Stomach smooth muscle (tissue), 2 donors: ENCODE measurements at regions not wholly inside any gene's neighbourhood (a gene's known extent, or its start where the extent isn't known, plus 50 kb on each side); places are given as distances from the start of the nearest gene placed in this dataset.

Experiments used
- H3K27ac ChIP-seq: one replicate; pipeline ENCODE4 v1.7.0; 2013; ENCODE audit warnings: mild to moderate bottlenecking, low read length, inconsistent platforms
- H3K27me3 ChIP-seq, 2 donors: one replicate each; pipeline ENCODE4 v1.7.0; 2013; ENCODE audit warnings: low read length in 2 of 2; ENCODE audit not compliant: insufficient read depth in 2 of 2, control insufficient read depth in 1 of 2
- H3K36me3 ChIP-seq, 2 donors: one replicate each; pipeline ENCODE4 v1.7.0; 2013; ENCODE audit warnings: low read length in 2 of 2; ENCODE audit not compliant: control insufficient read depth in 2 of 2, insufficient read depth in 2 of 2
- H3K4me1 ChIP-seq: one replicate; pipeline ENCODE4 v1.7.0; 2013; ENCODE audit warnings: low read length; ENCODE audit not compliant: control insufficient read depth, insufficient read depth
- H3K4me3 ChIP-seq, 2 donors: one replicate each; pipeline ENCODE4 v1.7.0; 2013; ENCODE audit warnings: low read length in 2 of 2
- H3K9ac ChIP-seq, 2 donors: one replicate each; pipeline ENCODE4 v1.7.0; 2013; ENCODE audit warnings: low read length in 2 of 2, mild to moderate bottlenecking in 1 of 2
- H3K9me3 ChIP-seq, 2 donors: one replicate each; pipeline ENCODE4 v1.7.0; 2013; ENCODE audit warnings: low read length in 2 of 2; ENCODE audit not compliant: control insufficient read depth in 2 of 2
- donor health status: healthy.
- donor health status: Pancreatic carcinoma.

DNA sequence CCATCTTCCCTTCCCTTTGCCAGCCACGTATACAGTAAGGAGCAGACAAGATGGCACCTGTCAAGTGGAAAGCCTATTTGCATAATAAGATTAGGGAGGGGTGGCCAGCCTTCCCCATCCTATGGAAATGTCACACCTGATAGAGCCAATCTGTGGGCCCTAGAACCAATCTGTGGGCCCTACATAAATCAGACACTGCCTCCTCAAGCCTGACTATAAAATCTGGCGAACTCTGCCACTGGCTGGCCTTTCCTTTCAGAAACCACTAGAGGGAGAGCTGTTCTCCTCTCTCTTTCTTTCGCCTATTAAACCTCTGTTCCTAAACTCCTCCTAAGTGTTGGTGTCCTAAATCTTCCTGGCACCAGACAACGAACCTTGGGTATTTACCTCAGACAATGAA, 231.5 kb upstream of the KLHL1 start:
- Histone ChIP-seq H3K9me3 (no peaks in the 10 kb centered on the region), H3K4me3 (no peak overlapping the region), H3K27ac (no peak overlapping the region), H3K9ac (no peak overlapping the region), H3K27me3 (no peaks in the 10 kb centered on the region), H3K36me3 (no peaks in the 10 kb centered on the region), H3K4me1 (no peaks in the 10 kb centered on the region)

DNA sequence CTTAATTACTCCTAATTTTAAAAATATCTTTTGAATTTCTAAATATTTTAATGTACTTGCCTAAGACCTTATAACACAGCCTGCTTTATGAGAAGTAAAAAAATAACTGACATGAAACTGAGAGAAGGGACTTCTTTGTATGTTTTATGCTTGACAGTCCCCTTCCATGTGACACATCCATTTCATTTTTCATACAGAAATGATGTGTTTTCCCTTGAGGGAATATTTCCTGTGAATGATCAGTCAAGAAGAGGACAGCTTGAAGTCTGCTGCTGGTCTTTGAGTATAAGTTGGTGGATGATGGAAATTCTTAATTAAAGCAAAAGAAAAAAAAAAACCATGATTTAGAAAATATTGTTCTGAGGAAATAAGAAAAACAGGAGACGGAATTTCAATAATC, 230.4 kb upstream of the KLHL1 start:
- Histone ChIP-seq H3K36me3 (no peaks in the 10 kb centered on the region), H3K27me3 (no peaks in the 10 kb centered on the region), H3K4me1 (no peaks in the 10 kb centered on the region), H3K27ac (no peak overlapping the region), H3K9me3 (no peaks in the 10 kb centered on the region), H3K4me3 (no peak overlapping the region), H3K9ac (no peak overlapping the region)

DNA sequence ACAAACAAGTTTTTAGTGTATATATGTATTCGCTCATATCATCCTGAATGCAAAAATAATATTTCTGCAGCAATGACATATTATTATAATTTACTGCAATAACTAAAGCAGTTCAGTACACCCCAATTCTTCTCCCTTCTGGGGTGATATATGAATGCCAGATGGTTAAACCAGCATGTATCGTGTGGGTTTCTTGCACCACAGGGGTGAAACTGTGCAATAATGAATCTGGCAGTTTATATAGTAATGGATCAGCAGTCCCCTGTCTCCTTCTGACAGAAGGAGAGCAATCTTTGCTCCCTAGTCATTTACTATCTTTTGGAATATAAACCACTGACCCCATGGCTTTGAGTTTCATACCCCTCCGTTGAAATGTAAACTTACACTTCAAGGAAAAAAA, 228.6 kb upstream of the KLHL1 start:
- no peak overlapping the region for H3K27ac ChIP-seq
- H3K4me3 ChIP-seq: no peak overlapping the region
- no peaks in the 10 kb centered on the region for H3K27me3 ChIP-seq
- H3K9me3 ChIP-seq: no peaks in the 10 kb centered on the region
- H3K36me3 ChIP-seq: no peaks in the 10 kb centered on the region
- H3K4me1 ChIP-seq: no peaks in the 10 kb centered on the region
- H3K9ac ChIP-seq: no peak overlapping the region

DNA sequence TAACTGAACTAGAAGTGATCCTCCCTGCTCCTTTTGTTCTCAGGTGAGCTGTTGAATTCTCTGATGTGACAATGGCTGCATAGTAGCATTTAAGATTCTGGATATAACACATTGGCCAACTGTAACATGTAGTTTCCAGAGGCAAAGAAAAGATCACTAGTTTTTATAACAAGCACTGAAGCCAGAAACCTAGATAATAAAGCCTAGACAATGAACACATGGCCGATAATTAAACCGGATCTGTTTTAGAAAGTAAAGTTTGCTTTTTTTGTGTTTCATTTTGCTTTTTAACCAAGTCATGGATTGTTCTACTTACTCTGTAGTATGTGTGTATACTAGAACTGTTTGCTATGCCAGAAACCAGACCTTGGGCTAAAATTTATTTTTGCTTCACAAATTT, 225.5 kb upstream of the KLHL1 start:
- Histone ChIP-seq H3K4me1 (no peaks in the 10 kb centered on the region), H3K4me3 (no peak overlapping the region), H3K27ac (no peak overlapping the region), H3K36me3 (no peaks in the 10 kb centered on the region), H3K9me3 (no peaks in the 10 kb centered on the region), H3K9ac (no peak overlapping the region), H3K27me3 (no peaks in the 10 kb centered on the region)

DNA sequence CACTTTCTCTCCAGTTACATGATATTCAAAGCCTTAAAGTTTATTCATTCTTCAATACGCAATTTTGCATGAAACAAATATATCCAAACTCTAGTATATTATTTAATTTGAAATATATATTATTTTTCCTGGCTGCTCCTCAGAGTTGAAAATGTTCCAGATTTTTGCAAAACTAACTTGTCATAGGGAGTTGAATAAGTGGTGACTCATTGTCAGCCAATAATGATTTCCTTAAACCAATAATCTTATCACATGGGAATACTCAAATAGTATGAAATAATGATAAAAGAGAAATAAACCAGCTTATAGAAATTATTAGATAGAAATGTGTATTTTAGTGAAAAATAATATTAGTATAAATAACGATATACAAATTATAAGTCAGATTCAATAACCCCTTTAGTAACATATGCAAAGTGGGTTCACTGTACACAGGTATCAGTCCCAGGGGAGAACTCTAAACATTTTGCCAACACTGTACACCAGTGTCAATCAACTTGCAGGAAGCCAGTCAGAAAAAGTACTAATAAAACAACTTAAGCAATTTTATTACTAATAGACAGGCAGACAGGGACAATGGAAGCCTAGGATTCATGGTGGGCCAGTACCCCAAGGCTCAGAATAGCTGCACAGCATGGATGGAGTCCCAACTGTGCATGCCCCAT, 222.6 kb upstream of the KLHL1 start:
- Histone ChIP-seq H3K4me3 (no peak overlapping the region), H3K4me1 (no peaks in the 10 kb centered on the region), H3K27ac (no peak overlapping the region), H3K9ac (no peak overlapping the region), H3K36me3 (no peaks in the 10 kb centered on the region), H3K27me3 (no peaks in the 10 kb centered on the region), H3K9me3 (no peaks in the 10 kb centered on the region)

DNA sequence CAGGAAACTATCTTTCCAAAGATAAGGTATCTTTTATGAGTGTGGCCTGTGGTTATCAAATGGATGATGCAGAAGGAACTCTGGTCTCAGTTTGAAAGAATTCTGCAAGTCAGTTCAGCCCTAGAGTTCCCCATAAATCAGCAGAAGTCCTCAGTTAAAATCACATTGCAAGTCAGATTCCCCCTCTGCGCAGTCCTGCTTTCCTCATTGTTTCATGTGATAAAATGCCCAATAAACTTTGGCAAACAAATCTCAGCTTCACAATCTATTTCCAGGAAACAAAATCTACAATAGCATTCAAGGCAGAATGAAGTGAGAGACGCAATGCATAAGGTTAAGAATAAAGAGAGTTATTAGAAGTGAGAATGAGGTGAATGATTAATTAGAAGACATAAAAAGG, 216.3 kb upstream of the KLHL1 start:
- Histone ChIP-seq H3K27me3 (no peaks in the 10 kb centered on the region), H3K27ac (no peak overlapping the region), H3K9ac (no peak overlapping the region), H3K4me1 (no peaks in the 10 kb centered on the region), H3K36me3 (no peaks in the 10 kb centered on the region), H3K4me3 (no peak overlapping the region), H3K9me3 (no peaks in the 10 kb centered on the region)

DNA sequence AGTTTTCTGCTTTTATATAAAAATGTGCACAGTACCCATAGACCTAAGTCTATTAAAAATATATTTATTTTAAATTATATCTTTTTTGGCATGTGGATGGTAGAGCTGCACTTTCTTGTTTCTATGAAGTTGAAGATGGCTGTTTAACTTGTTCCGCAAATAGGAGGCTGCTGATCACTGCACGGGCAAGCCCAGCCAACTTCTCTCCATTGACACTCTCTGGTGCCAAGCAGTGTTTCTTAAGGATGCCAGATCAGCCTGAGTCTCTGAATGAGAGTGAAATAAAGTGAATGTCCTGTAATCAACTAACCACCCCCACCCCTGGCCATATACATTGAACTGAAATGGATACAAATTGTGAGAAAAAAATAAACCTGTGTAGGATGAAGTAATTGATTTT, 202.9 kb upstream of the KLHL1 start:
- no peak overlapping the region for H3K4me3 ChIP-seq
- no peak overlapping the region for H3K27ac ChIP-seq
- no peaks in the 10 kb centered on the region for H3K4me1 ChIP-seq
- H3K36me3 ChIP-seq: no peaks in the 10 kb centered on the region
- H3K9ac ChIP-seq: no peak overlapping the region
- H3K9me3 ChIP-seq: no peaks in the 10 kb centered on the region
- H3K27me3 ChIP-seq: no peaks in the 10 kb centered on the region

DNA sequence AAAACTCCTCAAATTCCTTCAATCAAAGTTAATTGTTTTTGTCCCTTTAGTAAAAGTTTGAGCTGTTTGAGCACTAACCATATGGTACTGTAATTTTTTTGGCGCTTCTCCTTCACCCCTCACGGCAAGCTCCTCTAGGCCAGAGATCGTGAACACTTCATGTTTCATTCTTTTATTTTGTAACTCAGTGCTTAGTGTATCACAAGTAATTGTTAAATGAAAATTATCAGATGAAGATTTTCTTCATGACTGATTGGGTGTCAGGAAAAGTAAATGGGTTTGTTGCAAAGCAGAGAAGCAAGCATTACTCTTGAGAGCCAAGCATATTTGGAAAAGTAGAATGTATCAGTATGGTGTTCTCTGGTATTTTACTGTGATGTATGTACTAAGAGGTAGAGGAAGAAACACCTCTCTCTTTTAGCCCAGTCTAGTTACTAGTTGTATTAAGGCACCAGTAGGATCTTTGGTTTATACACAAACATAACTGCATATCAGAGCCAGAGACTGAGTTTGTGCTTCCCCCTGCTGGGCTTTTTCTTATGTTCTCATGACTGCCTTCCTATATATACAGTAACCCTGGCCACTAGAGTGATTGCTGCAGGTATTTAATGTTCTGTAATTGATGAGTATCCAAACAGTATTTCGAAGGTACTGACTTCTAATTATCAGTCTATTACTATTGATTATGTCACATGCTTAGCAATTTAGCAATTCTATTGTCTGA, 202.3 kb upstream of the KLHL1 start:
- Histone ChIP-seq H3K4me1 (no peaks in the 10 kb centered on the region), H3K9ac (no peak overlapping the region), H3K27ac (no peak overlapping the region), H3K4me3 (no peak overlapping the region), H3K27me3 (no peaks in the 10 kb centered on the region), H3K9me3 (no peaks in the 10 kb centered on the region), H3K36me3 (no peaks in the 10 kb centered on the region)

DNA sequence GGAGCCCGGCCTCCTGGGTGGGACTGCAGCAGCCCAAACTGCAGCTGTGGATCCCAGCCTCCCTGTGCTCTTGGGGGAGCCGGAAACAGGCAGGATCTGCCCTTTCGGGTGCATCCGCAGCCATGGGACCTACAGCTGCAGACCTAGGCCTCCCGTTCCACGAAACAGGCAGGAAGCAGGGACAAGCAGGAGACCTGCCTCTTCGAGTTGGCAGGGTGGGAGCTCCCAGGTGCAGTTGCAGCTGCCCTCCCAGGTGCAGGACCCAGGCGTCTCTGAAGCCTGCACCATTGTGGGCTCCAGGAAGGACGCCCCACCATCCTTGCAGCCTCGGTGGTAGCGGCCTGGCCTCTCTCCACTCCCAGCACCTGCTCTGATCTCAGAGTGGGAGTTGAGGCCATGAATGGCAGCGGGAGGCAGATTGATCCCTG, 189.0 kb upstream of the KLHL1 start:
- no peaks in the 10 kb centered on the region for H3K4me1 ChIP-seq
- H3K27me3 ChIP-seq: no peaks in the 10 kb centered on the region
- H3K36me3 ChIP-seq: no peaks in the 10 kb centered on the region
- H3K27ac ChIP-seq: no peak overlapping the region
- peaks cover 3% of the 10 kb centered on the region in 2 donors for H3K9me3 ChIP-seq
- H3K9ac ChIP-seq: no peak overlapping the region
- no peak overlapping the region for H3K4me3 ChIP-seq

DNA sequence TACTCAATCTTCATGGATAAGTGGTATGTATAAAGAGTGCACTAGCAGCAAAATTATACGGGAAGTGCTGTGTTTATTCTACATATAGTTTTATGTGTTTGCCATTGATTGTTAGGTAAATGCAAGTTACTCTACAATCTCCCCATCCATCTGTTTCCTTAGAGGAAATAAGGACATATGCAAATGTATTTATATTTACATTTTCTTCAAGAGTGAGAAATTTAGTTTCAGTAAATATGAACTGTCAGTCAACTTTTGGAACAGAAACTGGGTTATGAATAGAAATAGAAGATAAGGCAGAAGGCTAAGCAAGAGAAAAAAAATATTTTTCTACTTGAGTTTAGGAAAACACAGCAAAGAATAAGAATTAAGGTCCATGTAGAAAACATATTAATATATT, 176.1 kb upstream of the KLHL1 start:
- no peaks in the 10 kb centered on the region for H3K36me3 ChIP-seq
- H3K27ac ChIP-seq: no peak overlapping the region
- H3K4me3 ChIP-seq: no peak overlapping the region
- no peaks in the 10 kb centered on the region for H3K27me3 ChIP-seq
- no peaks in the 10 kb centered on the region for H3K9me3 ChIP-seq
- no peak overlapping the region for H3K9ac ChIP-seq
- H3K4me1 ChIP-seq: no peaks in the 10 kb centered on the region

DNA sequence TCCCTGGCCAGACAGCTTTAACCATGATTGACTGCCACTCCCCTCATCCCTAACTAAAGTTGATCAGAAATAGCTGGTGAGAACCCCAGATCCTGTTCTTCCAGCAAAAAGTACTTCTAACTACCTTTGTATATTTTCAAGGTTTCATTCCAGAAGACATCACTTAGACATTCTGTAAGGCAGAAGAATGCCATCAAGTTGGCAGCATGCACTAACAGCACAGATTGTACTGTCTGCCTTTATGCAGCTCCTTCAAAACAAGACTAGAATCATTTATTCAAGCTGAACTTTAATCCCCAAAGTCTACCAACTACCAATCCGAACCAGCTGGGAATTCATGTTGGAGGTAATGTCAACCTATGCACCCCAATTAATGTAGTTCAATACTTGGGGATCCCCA, 167.6 kb upstream of the KLHL1 start:
- H3K36me3 ChIP-seq: no peaks in the 10 kb centered on the region
- H3K27ac ChIP-seq: no peak overlapping the region
- H3K4me3 ChIP-seq: no peak overlapping the region

More for the DNA sequence above, 167.6 kb upstream of the KLHL1 start:
- no peaks in the 10 kb centered on the region for H3K4me1 ChIP-seq
- H3K9me3 ChIP-seq: no peaks in the 10 kb centered on the region
- no peaks in the 10 kb centered on the region for H3K27me3 ChIP-seq
- no peak overlapping the region for H3K9ac ChIP-seq
